Stimulated activated CD8-positive, alpha-beta memory T cell treated with anti-CD3 and anti-CD28 coated beads, Interleukin-7, amount 100 ng/mL, for 48 hours (primary cell): ENCODE measurements at regions not wholly inside any gene's neighbourhood (a gene's known extent, or its start where the extent isn't known, plus 50 kb on each side); places are given as distances from the start of the nearest gene placed in this dataset.
"Not testable (repeated sequence)": the region's sequence is repeated elsewhere in the genome, so short reads cannot be mapped to it uniquely, and the experiment has no call there.

Source experiments
- DNase-seq, 2 donors: peaks; one replicate each; pipeline ENCODE4 v3.0.0-alpha.2; 2020; ENCODE audit warnings: low read depth in 1 of 2; ENCODE audit errors: extremely low read depth in 1 of 2

- DNase-seq = not testable (repeated sequence)
Measured at GRCh38 chr15:38852188-38852587, 287.6 kb upstream of the RASGRP1 start.

- no peak for DNase-seq
Measured at GRCh38 chr15:38853608-38854007, 289.0 kb upstream of the RASGRP1 start.

DNA sequence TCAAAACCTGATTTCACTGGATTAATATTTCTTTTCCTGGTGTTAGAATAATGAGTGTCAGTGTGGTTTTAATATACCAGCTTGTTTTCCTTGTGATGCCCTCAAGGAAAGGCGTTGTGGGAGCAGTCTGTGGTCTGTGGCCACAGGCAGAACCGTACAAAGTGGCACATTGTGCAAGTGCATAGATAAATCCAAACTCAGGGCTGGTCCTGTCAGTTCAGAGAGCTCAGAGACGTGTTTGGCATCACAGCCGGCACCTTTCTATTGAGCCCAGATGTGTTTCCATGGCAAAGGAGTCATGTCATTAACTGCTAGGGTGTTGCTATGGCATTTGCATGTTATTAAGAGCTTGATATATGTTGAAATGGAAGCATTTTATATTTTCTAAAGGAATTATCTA is 289.9 kb upstream of the RASGRP1 start:
- DNase-seq = no peak

- no peak for DNase-seq
Measured at GRCh38 chr15:38857814-38858213, 293.2 kb upstream of the RASGRP1 start.

DNA sequence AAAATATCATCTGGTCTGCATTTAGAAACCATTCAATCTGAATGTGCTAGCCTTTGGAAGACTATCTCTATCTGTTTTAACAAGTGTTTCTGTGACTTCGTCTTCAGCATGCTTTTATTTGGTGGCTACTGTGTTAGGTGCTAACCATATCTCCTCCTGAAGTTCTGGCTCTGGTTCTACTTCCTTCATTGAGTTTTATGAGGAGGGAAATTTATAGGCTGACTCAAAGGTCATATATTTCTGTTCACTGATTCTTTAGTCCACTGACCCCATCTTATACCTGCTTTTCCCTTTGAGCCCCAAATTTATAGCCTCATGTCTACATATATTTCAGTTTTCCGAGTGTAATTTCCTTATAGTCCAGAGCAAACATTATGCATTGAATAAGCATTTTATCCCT is 295.0 kb upstream of the RASGRP1 start:
- DNase-seq = no peak

- DNase-seq = no peak
Measured at GRCh38 chr15:38860253-38860652, 295.6 kb upstream of the RASGRP1 start.

- DNase-seq = no peak
Measured at GRCh38 chr15:38860674-38861073, 296.1 kb upstream of the RASGRP1 start.

DNA sequence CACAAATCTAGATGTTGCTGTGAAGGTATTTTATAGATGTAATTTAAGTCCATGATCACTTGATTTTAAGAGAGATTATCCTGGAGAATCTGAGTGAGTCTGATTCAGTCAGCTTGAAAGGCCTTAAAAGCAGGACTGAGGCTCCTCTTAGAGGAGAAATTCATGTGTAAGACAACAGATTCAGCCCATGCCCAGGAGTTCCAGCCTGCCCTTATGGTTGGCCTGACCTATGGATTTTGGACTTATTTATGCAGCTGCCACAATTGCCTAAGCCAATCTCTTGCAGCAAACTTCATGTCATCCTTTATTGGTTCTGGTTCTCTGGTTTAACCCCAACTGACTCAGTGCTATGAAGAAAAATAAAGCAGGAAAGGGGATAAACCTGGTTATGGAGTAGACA is 296.5 kb upstream of the RASGRP1 start:
- DNase-seq = no peak

GRCh38 chr15:38862099-38862498 is 297.5 kb upstream of the RASGRP1 start:
- no peak for DNase-seq

DNA sequence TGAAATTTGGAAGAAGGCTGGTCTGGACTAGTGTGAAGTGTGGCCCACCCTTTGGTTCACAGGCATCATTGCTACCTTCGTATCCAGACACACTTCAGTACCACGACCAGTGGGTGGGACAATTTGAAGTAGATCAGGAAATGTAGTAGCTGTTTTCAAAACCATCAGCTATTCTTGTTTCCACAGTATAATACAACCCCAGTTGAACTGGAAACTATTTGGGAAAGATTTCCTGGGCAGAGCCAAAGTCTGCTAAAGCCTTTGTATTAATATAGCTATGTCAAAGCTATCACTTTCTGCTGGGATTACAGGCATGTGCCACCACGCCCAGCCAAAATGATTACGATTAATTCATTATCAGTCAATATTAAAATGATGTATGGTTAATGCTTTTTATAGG is 298.8 kb upstream of the RASGRP1 start:
- DNase-seq = no peak

DNA sequence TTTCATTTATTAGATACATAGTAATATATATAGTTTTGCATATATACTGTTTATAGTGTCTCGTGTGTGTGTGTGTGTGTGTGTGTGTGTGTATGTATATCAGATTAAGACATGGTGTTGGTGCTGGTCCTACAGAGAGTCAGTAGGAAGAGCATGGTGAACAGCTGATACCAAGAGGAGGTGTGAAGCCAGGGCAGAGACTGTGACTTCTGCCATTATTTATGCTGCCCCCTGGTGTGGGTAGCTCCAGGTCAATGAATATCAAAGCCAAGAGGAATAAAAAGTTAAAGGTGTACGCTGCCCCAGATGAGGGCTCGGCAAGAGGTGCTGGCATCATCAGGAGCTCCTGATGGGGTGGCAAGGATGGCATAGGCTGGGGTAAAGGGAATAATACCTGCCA is 299.5 kb upstream of the RASGRP1 start:
- no peak for DNase-seq

DNA sequence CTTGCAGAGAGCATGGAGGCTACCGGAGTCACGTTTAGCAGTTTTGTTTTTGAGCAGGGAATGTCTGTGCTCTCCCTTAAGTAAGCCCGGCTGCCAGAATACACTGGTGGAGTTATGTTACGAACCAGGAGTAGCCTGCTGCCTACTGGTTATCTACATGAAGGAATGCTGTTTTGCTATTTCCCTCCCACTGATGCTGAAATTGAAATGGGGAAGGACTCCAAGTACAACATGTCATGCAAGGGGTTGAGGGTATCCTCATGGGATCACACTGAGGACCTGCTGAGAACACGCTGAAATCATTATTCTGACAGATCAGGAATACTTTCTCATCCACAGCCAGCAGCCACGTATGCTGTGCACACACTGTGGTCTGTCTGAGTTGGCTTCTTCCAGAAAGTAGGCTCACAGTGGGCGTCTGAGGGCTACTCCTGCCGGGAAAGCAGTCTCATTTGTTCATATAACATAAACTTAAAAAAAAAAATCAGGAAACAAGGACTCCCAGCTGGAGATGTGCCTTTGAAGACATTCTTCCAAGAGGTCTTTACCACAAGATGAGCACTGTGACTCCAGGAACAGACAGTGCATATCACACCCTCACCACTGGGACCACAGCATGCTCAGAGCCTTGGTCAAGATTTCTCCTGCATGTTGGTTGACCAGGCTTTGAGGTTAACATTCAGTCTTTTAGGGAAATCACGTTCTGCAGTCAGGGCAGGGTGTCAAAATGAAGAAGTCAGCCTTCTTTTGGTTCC is 300.4 kb upstream of the RASGRP1 start:
- DNase-seq = no peak

DNA sequence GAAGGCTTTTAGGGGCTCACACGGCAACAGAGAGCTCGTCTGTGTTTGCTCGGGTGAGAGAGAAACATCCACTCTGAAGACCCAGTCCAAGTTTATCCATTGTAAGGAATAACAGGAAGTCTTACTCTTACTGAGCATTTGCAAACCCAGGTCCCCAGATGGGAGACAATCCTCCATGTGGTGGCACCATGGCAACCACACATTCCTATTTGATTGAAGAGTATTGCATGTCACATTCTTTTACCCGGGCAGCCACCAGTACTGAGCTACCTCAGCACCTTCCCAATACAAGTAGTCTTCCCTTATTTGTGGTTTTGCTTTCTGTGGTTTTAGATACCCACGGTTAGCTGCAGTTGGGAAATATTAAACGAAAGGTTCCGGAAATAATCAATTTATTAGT is 302.9 kb upstream of the RASGRP1 start:
- DNase-seq = no peak

- DNase-seq = no peak
Measured at GRCh38 chr15:38868326-38869114, 303.9 kb upstream of the RASGRP1 start.

DNA sequence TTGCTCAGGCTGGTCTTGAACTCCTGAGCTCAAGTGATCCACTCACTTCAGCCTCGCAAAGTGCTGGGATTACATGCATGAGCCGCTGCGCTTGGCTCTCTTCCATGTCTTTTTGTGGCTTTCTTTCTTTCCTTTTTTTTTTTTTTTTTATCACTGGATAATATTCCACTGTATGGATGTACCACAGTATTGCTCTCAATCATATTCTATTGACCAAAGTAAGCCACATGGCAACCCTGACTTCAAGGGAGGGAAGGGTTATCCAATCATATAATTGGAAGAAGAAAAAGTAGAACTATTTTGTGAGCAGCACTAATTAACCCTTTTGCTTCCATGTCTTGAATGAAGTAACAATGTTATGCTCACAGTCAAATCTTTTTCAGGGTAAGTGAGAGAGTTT is 307.0 kb upstream of the RASGRP1 start:
- DNase-seq = no peak

DNA sequence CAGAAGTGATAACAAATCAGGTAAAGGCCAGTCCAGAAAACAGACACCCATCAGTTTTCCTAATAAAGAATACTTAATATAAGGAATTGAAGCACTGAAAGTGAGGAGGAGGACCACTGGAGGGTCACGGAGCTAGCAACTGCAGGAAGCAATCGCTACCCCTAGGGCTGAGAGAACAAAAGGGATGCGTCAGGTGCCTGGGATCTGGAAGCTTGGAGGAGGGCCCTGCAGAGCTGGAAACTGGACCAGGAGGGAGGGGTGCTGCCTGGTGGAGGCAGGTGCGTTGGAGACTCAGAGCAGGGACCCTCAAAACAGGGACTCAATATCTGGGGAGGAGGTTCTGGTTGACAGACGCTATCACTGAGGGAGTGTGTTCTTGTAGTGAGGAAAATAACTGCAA is 308.1 kb upstream of the RASGRP1 start:
- no peak for DNase-seq

- no peak for DNase-seq
Measured at GRCh38 chr15:38873158-38873557, 308.5 kb upstream of the RASGRP1 start.

- DNase-seq = no peak
Measured at GRCh38 chr15:38874464-38874863, 309.9 kb upstream of the RASGRP1 start.

DNA sequence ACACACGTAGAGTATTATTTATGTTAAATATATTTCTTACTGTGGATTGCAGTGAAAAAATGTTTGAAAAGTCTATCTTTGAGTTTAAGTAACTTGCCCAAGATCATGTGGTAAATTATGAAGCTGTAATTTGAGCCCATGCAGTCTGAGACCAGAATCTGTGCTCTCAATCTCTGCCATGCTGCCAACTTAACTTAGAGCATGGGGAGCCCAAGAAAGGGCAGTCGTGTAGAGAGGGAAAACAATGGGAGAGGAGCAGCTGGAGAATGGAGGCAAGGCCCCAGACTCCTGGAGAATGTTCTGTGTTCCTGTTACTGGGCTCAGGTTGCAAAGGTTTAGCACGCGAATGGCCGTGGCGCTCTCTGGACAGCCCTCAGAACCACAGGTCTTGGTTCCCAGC is 311.6 kb upstream of the RASGRP1 start:
- no peak for DNase-seq

GRCh38 chr15:38876621-38877020 is 312.0 kb upstream of the RASGRP1 start:
- no peak for DNase-seq

DNA sequence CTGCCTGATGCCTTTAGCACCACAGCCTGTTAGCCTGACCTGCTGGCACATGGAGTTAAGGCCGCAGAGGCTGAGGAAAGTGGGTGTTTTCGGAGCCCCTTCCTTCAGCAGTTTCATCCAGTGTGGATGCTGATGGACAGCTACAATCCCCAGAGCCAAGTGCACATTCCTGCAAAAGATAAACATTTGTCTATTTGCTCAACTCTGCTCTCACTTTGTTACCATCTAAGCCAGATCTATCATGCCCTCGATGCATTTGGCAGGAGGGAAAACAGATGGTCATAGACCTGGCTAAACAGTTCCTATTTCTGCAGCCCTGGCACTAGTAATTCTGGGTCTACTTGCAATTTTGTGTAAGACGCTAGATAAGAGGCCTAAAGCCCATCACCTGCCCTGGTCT is 312.9 kb upstream of the RASGRP1 start:
- no peak for DNase-seq

- no peak for DNase-seq
Measured at GRCh38 chr15:38878026-38878425, 313.4 kb upstream of the RASGRP1 start.
